B cell (primary cell): ENCODE measurements at regions not wholly inside any gene's neighbourhood (a gene's known extent, or its start where the extent isn't known, plus 50 kb on each side); places are given as distances from the start of the nearest gene placed in this dataset.
"Not testable (repeated sequence)": the region's sequence is repeated elsewhere in the genome, so short reads cannot be mapped to it uniquely, and the experiment has no call there.

Experiments
- EZH2 ChIP-seq: IDR thresholded peaks from 2 replicates; pipeline ENCODE4 v1.6.1; 2012; ENCODE audit warnings: borderline replicate concordance, low read depth, mild to moderate bottlenecking, moderate library complexity, low read length; ENCODE audit not compliant: insufficient read depth, poor library complexity, severe bottlenecking
- TF ChIP-seq, protein P1 (sequence below): fragments of 200-600 bp; IDR thresholded peaks from one replicate; pipeline ENCODE4 v1.8.0; 2022; ENCODE audit warnings: antibody characterized with exemption, mild to moderate bottlenecking

DNA sequence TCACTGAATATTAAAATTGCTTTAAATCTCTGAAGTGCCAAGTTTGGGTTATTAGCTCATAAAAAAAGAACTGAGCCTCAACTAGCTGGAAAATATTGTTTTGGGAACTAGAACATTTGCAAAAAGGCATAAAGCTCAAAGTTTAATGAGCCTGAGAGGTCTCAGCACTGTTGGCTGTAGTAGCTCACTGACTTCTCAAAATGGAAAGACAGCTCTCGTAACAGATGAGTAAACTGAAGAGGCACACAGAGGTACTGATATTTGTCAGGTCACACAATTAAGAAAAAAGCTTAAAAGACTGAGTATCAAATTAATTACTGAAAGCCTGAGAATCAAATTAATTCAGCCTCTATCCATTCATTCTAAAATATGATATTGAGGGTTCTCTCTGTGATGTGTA lies 100.6 kb downstream of the DDX11 start:
- TF ChIP-seq EZH2 = not testable (repeated sequence)
- TF ChIP-seq, protein P1, sequence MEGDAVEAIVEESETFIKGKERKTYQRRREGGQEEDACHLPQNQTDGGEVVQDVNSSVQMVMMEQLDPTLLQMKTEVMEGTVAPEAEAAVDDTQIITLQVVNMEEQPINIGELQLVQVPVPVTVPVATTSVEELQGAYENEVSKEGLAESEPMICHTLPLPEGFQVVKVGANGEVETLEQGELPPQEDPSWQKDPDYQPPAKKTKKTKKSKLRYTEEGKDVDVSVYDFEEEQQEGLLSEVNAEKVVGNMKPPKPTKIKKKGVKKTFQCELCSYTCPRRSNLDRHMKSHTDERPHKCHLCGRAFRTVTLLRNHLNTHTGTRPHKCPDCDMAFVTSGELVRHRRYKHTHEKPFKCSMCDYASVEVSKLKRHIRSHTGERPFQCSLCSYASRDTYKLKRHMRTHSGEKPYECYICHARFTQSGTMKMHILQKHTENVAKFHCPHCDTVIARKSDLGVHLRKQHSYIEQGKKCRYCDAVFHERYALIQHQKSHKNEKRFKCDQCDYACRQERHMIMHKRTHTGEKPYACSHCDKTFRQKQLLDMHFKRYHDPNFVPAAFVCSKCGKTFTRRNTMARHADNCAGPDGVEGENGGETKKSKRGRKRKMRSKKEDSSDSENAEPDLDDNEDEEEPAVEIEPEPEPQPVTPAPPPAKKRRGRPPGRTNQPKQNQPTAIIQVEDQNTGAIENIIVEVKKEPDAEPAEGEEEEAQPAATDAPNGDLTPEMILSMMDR = not testable (repeated sequence)
